IPS-18c (cell line): ENCODE measurements at regions not wholly inside any gene's neighbourhood (a gene's known extent, or its start where the extent isn't known, plus 50 kb on each side); places are given as distances from the start of the nearest gene placed in this dataset.

Experiments used
- H3K4me3 ChIP-seq: 2 replicates; pipeline ENCODE4 v1.7.0; 2013; ENCODE audit warnings: low read depth, mild to moderate bottlenecking, low read length, moderate library complexity; ENCODE audit not compliant: insufficient read depth
- H3K9me3 ChIP-seq: one replicate; pipeline ENCODE4 v1.6.1; 2013; ENCODE audit warnings: mild to moderate bottlenecking, low read length, moderate library complexity; ENCODE audit not compliant: control insufficient read depth, insufficient read depth

- Histone ChIP-seq H3K9me3 (no peaks in the 10 kb centered on the region), H3K4me3 (no peak overlapping the region)
Measured at GRCh38 chr5:73378070-73378469, 70.5 kb downstream of the FOXD1 start.

- Histone ChIP-seq H3K4me3 (no peak overlapping the region), H3K9me3 (no peaks in the 10 kb centered on the region)
Measured at GRCh38 chr5:73376618-73377170, 71.9 kb downstream of the FOXD1 start.

GRCh38 chr5:73375949-73376348, 72.6 kb downstream of the FOXD1 start:
- H3K9me3 ChIP-seq, result no peaks in the 10 kb centered on the region
- H3K4me3 ChIP-seq, result no peak overlapping the region

GRCh38 chr5:73375191-73375545, 73.4 kb downstream of the FOXD1 start:
- H3K4me3 ChIP-seq, result no peak overlapping the region
- no peaks in the 10 kb centered on the region for H3K9me3 ChIP-seq

- Histone ChIP-seq H3K4me3 (no peak overlapping the region), H3K9me3 (no peaks in the 10 kb centered on the region)
Measured at GRCh38 chr5:73374520-73375190, 73.9 kb downstream of the FOXD1 start.

GRCh38 chr5:73373814-73374510, 74.6 kb downstream of the FOXD1 start:
- Histone ChIP-seq H3K9me3 (no peaks in the 10 kb centered on the region), H3K4me3 (no peak overlapping the region)

GRCh38 chr5:73370640-73371583, 77.7 kb downstream of the FOXD1 start:
- Histone ChIP-seq H3K9me3 (no peaks in the 10 kb centered on the region), H3K4me3 (no peak overlapping the region)

- H3K9me3 ChIP-seq, result no peaks in the 10 kb centered on the region
- no peak overlapping the region for H3K4me3 ChIP-seq
Measured at GRCh38 chr5:73370095-73370494, 78.5 kb downstream of the FOXD1 start.

- H3K4me3 ChIP-seq, result no peak overlapping the region
- H3K9me3 ChIP-seq, result no peaks in the 10 kb centered on the region
Measured at GRCh38 chr5:73369278-73369677, 79.3 kb downstream of the FOXD1 start.

- no peak overlapping the region for H3K4me3 ChIP-seq
Measured at GRCh38 chr5:73367650-73368049, 80.9 kb downstream of the FOXD1 start.

GRCh38 chr5:73365990-73366667, 82.4 kb downstream of the FOXD1 start:
- H3K4me3 ChIP-seq, result no peak overlapping the region
- H3K9me3 ChIP-seq, result peaks cover 2% of the 10 kb centered on the region

More at GRCh38 chr5:73367650-73368049, 80.9 kb downstream of the FOXD1 start:
- no peaks in the 10 kb centered on the region for H3K9me3 ChIP-seq

GRCh38 chr5:73365301-73365853, 83.2 kb downstream of the FOXD1 start:
- Histone ChIP-seq H3K9me3 (peaks cover 2% of the 10 kb centered on the region), H3K4me3 (no peak overlapping the region)

- peaks cover 2% of the 10 kb centered on the region for H3K9me3 ChIP-seq
- H3K4me3 ChIP-seq, result no peak overlapping the region
Measured at GRCh38 chr5:73363911-73364730, 84.5 kb downstream of the FOXD1 start.

- peaks cover 2% of the 10 kb centered on the region for H3K9me3 ChIP-seq
- H3K4me3 ChIP-seq, result no peak overlapping the region
Measured at GRCh38 chr5:73359395-73359794, 89.2 kb downstream of the FOXD1 start.

GRCh38 chr5:73358366-73358765, 90.2 kb downstream of the FOXD1 start:
- Histone ChIP-seq H3K4me3 (no peak overlapping the region), H3K9me3 (peaks cover 2% of the 10 kb centered on the region)

- Histone ChIP-seq H3K9me3 (peaks cover 2% of the 10 kb centered on the region), H3K4me3 (no peak overlapping the region)
Measured at GRCh38 chr5:73357576-73357975, 91.0 kb downstream of the FOXD1 start.
